H1 (cell line): ENCODE measurements at regions not wholly inside any gene's neighbourhood (a gene's known extent, or its start where the extent isn't known, plus 50 kb on each side); places are given as distances from the start of the nearest gene placed in this dataset.

Source experiments
- CTCF ChIA-PET: fragments of 300-600 bp; sonication (Branson Sonifier 250); formaldehyde crosslinking; loops from one replicate; lab custom pipeline; 2021; ENCODE audit not compliant: partially characterized antibody; lab: Charles Lee
- POLR2A ChIA-PET: fragments of 300-600 bp; sonication (Branson Sonifier 250); formaldehyde crosslinking; loops from one replicate; lab custom pipeline; 2021; ENCODE audit warnings: inconsistent platforms; ENCODE audit not compliant: partially characterized antibody; lab: Charles Lee
- DNase-seq, 2 experiments: peaks; one replicate each; pipeline versions ENCODE4 v3.0.0 to v3.0.0-alpha.2; 2010 to 2022; ENCODE audit warnings: low spot score in 2 of 2, low read depth in 1 of 2, mixed read lengths in 1 of 2
- FAIRE-seq: peaks from 2 replicates; lab custom pipeline; 2011; peaks lifted over from hg19 to GRCh38; lab: Jason Lieb, UNC
- H2AFZ ChIP-seq: 2 replicates; pipeline ENCODE4 v1.8.1; 2012; ENCODE audit warnings: low read length, inconsistent platforms
- H2AK5ac ChIP-seq: 2 replicates; pipeline ENCODE4 v1.6.1; 2013; ENCODE audit warnings: low read depth, low read length
- H2BK120ac ChIP-seq: replicated peaks from 2 replicates; pipeline ENCODE3; 2013; ENCODE audit warnings: low read depth, low read length, inconsistent platforms
- H2BK12ac ChIP-seq: 2 replicates; pipeline ENCODE4 v1.6.1; 2013; ENCODE audit warnings: low read depth, low read length
- H2BK15ac ChIP-seq: 2 replicates; pipeline ENCODE4 v1.6.1; 2013; ENCODE audit warnings: low read length
- H2BK20ac ChIP-seq: 2 replicates; pipeline ENCODE4 v1.6.1; 2013; ENCODE audit warnings: low read length
- H2BK5ac ChIP-seq: 2 replicates; pipeline ENCODE4 v1.6.1; 2013; ENCODE audit warnings: low read depth, low read length
- H3K14ac ChIP-seq: 2 replicates; pipeline ENCODE4 v1.6.1; 2013; ENCODE audit warnings: inconsistent platforms; ENCODE audit not compliant: insufficient read length
- H3K18ac ChIP-seq: 2 replicates; pipeline ENCODE4 v1.6.1; 2013; ENCODE audit warnings: low read length; ENCODE audit errors: extremely low read depth
- H3K23ac ChIP-seq: 2 replicates; pipeline ENCODE4 v1.6.1; 2013; ENCODE audit warnings: inconsistent platforms; ENCODE audit not compliant: insufficient read length
- H3K23me2 ChIP-seq: 2 replicates; pipeline ENCODE4 v1.6.1; 2013; ENCODE audit warnings: low read depth, low read length
- H3K27ac ChIP-seq: 2 replicates; pipeline ENCODE4 v1.6.1; 2011; ENCODE audit warnings: low read depth, low read length, inconsistent platforms
- H3K27me3 ChIP-seq, 4 experiments: replicated peaks in 1 of 4; 1 replicate in 1 of 4; 2 replicates in 3 of 4; pipeline versions ENCODE4 v1.6.1 to v1.8.1; 2011 to 2013; ENCODE audit warnings: low read length in 3 of 4, mild to moderate bottlenecking in 3 of 4, inconsistent platforms in 2 of 4, mixed read lengths in 2 of 4, moderate library complexity in 1 of 4; ENCODE audit not compliant: control insufficient read depth in 3 of 4, insufficient read depth in 3 of 4; ENCODE audit errors: extremely low read depth in 1 of 4
- H3K36me3 ChIP-seq, 4 experiments: 2 replicates each; pipeline versions ENCODE4 v1.6.1 to v1.8.1; 2011 to 2013; ENCODE audit warnings: mild to moderate bottlenecking in 4 of 4, low read length in 3 of 4, moderate library complexity in 2 of 4, control low read depth in 1 of 4, inconsistent platforms in 1 of 4; ENCODE audit not compliant: insufficient read depth in 4 of 4, control insufficient read depth in 2 of 4
- H3K4ac ChIP-seq: replicated peaks from 2 replicates; pipeline ENCODE3; 2013; ENCODE audit warnings: low read length, low read depth, mixed read lengths, inconsistent platforms; ENCODE audit not compliant: insufficient read length
- H3K4me1 ChIP-seq, 4 experiments: replicated peaks in 1 of 4; 1 replicate in 1 of 4; 2 replicates in 3 of 4; pipeline versions ENCODE4 v1.6.1 to v1.8.1; 2011 to 2013; ENCODE audit warnings: low read length in 3 of 4, inconsistent platforms in 2 of 4, mixed read lengths in 1 of 4; ENCODE audit not compliant: insufficient read depth in 4 of 4, control insufficient read depth in 3 of 4
- H3K4me2 ChIP-seq, 2 experiments: 2 replicates each; pipeline versions ENCODE4 v1.6.1 to v1.8.1; 2011 to 2013; ENCODE audit warnings: low read depth in 2 of 2, low read length in 2 of 2, control low read depth in 1 of 2, inconsistent platforms in 1 of 2, mild to moderate bottlenecking in 1 of 2; ENCODE audit not compliant: insufficient read depth in 1 of 2
- H3K4me3 ChIP-seq, 4 experiments: fragments of 200-600, 300-600 bp in 1 of 4; sonication (generic), shearing (Covaris generic), sonication (Bioruptor Twin) in 1 of 4; 2 replicates each; pipeline versions ENCODE4 v1.5.1 to v1.8.1; 2011 to 2016; ENCODE audit warnings: low read length in 4 of 4, low read depth in 3 of 4, control low read depth in 2 of 4, inconsistent platforms in 2 of 4, mild to moderate bottlenecking in 2 of 4, mixed read lengths in 1 of 4, moderate library complexity in 1 of 4; ENCODE audit not compliant: insufficient read depth in 2 of 4; ENCODE audit errors: extremely low read depth in 1 of 4
- H3K56ac ChIP-seq: replicated peaks from 2 replicates; pipeline ENCODE3; 2013; ENCODE audit warnings: low read depth, mild to moderate bottlenecking, mixed read lengths, low read length, inconsistent platforms; ENCODE audit not compliant: insufficient read length
- H3K79me1 ChIP-seq: 2 replicates; pipeline ENCODE4 v1.6.1; 2013; ENCODE audit warnings: low read depth, low read length, control low read depth
- H3K79me2 ChIP-seq, 2 experiments: 2 replicates each; pipeline versions ENCODE4 v1.6.1 to v1.8.1; 2012 to 2013; ENCODE audit warnings: low read length in 2 of 2, mild to moderate bottlenecking in 2 of 2, inconsistent platforms in 1 of 2; ENCODE audit not compliant: insufficient read depth in 2 of 2, control insufficient read depth in 1 of 2
- H3K9ac ChIP-seq, 4 experiments: replicated peaks in 1 of 4; 1 replicate in 1 of 4; 2 replicates in 3 of 4; pipeline versions ENCODE4 v1.6.1 to v1.8.1; 2011 to 2013; ENCODE audit warnings: low read depth in 3 of 4, low read length in 3 of 4, control low read depth in 2 of 4, mild to moderate bottlenecking in 2 of 4, moderate library complexity in 2 of 4, inconsistent platforms in 1 of 4; ENCODE audit errors: extremely low read depth in 1 of 4
- H3K9me3 ChIP-seq, 2 experiments: 2 replicates each; pipeline versions ENCODE4 v1.6.1 to v1.8.1; 2012 to 2013; ENCODE audit warnings: mild to moderate bottlenecking in 2 of 2, moderate library complexity in 2 of 2, control low read depth in 1 of 2, inconsistent platforms in 1 of 2, low read depth in 1 of 2, low read length in 1 of 2, mixed read lengths in 1 of 2; ENCODE audit not compliant: insufficient read depth in 2 of 2
- H4K20me1 ChIP-seq, 2 experiments: replicated peaks in 1 of 2; 2 replicates each; pipeline versions ENCODE3 to v1.8.1; 2011 to 2013; ENCODE audit warnings: inconsistent platforms in 2 of 2, low read length in 2 of 2, mild to moderate bottlenecking in 1 of 2; ENCODE audit not compliant: insufficient read depth in 2 of 2, control insufficient read depth in 1 of 2
- H4K5ac ChIP-seq: 2 replicates; pipeline ENCODE4 v1.6.1; 2013; ENCODE audit warnings: low read length, low read depth, mixed read lengths, inconsistent platforms; ENCODE audit not compliant: insufficient read length
- H4K8ac ChIP-seq: 2 replicates; pipeline ENCODE4 v1.8.0; 2013; ENCODE audit warnings: mild to moderate bottlenecking, moderate library complexity, low read length, inconsistent platforms; ENCODE audit not compliant: insufficient read depth; ENCODE audit errors: extremely low read depth
- H4K91ac ChIP-seq: replicated peaks from 2 replicates; pipeline ENCODE3; 2013; ENCODE audit warnings: low read length, mixed read lengths, inconsistent platforms; ENCODE audit not compliant: insufficient read length
- WGBS, 2 experiments: shearing (Covaris generic) in 1 of 2; methylation state at CpG; one replicate each; pipeline versions ENCODE4 v1.1.6 to v1.1.7; 2013 to 2015; ENCODE audit warnings: low lambda C conversion rate in 2 of 2, mixed read lengths in 2 of 2, inconsistent platforms in 1 of 2, low coverage in 1 of 2, missing lambda C conversion rate in 1 of 2; ENCODE audit not compliant: insufficient replicate concordance in 2 of 2, insufficient coverage in 1 of 2, insufficient read length in 1 of 2; ENCODE audit errors: extremely low coverage in 1 of 2, missing lambda C conversion rate in 1 of 2; 5-methylcytosine and 5-hydroxymethylcytosine counted together

GRCh38 chr7:373818-374705, 84.1 kb downstream of the FOXL3 start:
- H4K20me1 ChIP-seq, result no peaks in the 10 kb centered on the region
- no peak overlapping the region for H3K4me2 ChIP-seq
- 88% methylated on average over 21 of the region's 23 CpGs; no CpG with 5 or more reads in 1 of the 2 experiments for WGBS, 2 experiments
- H3K4me3 ChIP-seq, result no peak overlapping the region
- no peaks in the 10 kb centered on the region for H3K23me2 ChIP-seq
- H4K91ac ChIP-seq, result peak overlapping the region; percentile 25
- H3K56ac ChIP-seq, result no peak overlapping the region
- H3K4me1 ChIP-seq, result peaks cover 0 to 19% (median 5%) of the 10 kb centered on the region in 4 experiments; a peak in 4 of 7 replicates
- DNase-seq (peak in 1 of 2 experiments; percentile 47), FAIRE-seq (no peak)
- H3K27ac ChIP-seq, result no peak overlapping the region
- H3K4ac ChIP-seq, result no peak overlapping the region
- no peak overlapping the region for H2BK20ac ChIP-seq
- H4K5ac ChIP-seq, result no peak overlapping the region
- H3K23ac ChIP-seq, result no peak overlapping the region
- no peaks in the 10 kb centered on the region for H3K36me3 ChIP-seq
- no peaks in the 10 kb centered on the region for H3K9me3 ChIP-seq
- no peak overlapping the region for H3K9ac ChIP-seq
- H2BK12ac ChIP-seq, result peak overlapping the region; percentile 53; the same call in 1 of the 2 replicates
- no peak overlapping the region for H3K18ac ChIP-seq
- H2BK15ac ChIP-seq, result no peak overlapping the region
- H3K79me1 ChIP-seq, result no peaks in the 10 kb centered on the region
- H3K79me2 ChIP-seq, result no peaks in the 10 kb centered on the region
- no peak overlapping the region for H2BK5ac ChIP-seq
- CTCF ChIA-PET, result interaction anchor here (0.7 kb wide), 1 partner anchor 48 kb away, joined by 3 read pairs; no protein-coding TSS in a partner anchor
- H3K27me3 ChIP-seq, result peaks cover 0 to 5% (median 0%) of the 10 kb centered on the region in 4 experiments; a peak in 4 of 7 replicates
- H4K8ac ChIP-seq, result no peak overlapping the region; the same call in 1 of the 2 replicates
- POLR2A ChIA-PET, result interaction anchor here (0.8 to 1.2 kb wide), 4 partner anchors 11 to 84 kb away, joined by 3 to 5 read pairs (median 3); partner anchors contain the start of gene FOXL3
- H2AFZ ChIP-seq, result no peak overlapping the region
- H3K14ac ChIP-seq, result no peak overlapping the region
- no peak overlapping the region for H2AK5ac ChIP-seq
- no peak overlapping the region for H2BK120ac ChIP-seq
